GM19395 (cell line): ENCODE measurements at regions not wholly inside any gene's neighbourhood (a gene's known extent, or its start where the extent isn't known, plus 50 kb on each side); places are given as distances from the start of the nearest gene placed in this dataset.
"Not testable (repeated sequence)": the region's sequence is repeated elsewhere in the genome, so short reads cannot be mapped to it uniquely, and the experiment has no call there.

Experiments
- ATAC-seq: cut with Tn5 transposase; IDR thresholded peaks from one replicate; pipeline ENCODE4 v1.9.1; 2021; ENCODE audit warnings: mild to moderate bottlenecking, moderate library complexity; ENCODE audit not compliant: unreplicated experiment

DNA sequence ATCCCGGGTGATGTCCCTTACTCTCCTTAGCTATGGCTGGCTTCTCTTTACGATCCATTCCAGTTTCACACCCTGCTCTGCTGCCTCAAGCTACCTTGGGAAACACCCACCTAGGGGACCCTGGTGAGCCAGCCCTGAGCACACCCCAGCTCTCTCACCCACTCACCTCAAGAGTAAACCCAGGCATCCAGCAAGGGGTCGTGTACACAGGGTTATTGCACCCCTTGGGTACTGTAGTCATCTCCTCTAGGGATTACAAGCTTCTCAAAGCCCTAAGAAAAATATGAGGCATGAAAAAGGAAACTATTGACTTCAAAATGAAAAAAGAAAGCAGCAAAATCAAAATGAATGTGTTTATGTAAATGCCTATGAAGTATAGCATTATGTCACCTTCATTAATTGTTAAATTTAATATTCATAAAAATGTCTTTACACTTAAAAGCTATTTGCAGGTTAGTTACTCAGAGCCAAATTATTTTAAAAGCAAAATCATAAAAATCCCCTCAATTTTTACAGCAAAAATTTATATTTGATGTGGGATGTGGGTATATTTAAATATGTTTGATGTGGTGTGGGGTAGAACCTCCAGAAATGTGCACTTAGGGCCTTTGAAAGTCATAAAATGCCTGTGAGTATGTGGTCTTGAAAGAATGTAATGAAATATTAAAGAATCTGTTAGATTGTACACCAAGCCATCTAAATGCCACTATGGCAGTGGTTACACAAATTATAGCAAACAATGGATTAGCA is 190.3 kb downstream of the C1orf94 start:
- ATAC-seq: no peak

DNA sequence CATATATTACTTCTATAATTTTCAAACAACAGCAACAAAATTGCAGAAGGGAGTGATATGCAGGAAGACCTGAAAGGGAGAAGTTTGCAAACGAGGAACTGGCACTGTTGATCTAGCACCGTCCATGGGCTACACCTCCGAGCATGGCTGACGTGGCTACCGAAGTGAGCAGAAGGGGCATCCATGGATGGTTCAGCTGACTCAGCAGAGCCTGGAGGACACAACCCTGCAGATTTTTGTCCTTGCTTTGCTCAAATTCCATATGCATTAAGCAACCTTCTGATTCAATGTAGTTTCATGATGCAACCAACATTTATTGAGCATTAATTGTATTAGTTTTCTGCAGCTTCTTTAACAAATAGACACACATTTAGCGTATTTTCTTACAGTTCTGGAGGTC is 191.2 kb downstream of the C1orf94 start:
- ATAC-seq: no peak

DNA sequence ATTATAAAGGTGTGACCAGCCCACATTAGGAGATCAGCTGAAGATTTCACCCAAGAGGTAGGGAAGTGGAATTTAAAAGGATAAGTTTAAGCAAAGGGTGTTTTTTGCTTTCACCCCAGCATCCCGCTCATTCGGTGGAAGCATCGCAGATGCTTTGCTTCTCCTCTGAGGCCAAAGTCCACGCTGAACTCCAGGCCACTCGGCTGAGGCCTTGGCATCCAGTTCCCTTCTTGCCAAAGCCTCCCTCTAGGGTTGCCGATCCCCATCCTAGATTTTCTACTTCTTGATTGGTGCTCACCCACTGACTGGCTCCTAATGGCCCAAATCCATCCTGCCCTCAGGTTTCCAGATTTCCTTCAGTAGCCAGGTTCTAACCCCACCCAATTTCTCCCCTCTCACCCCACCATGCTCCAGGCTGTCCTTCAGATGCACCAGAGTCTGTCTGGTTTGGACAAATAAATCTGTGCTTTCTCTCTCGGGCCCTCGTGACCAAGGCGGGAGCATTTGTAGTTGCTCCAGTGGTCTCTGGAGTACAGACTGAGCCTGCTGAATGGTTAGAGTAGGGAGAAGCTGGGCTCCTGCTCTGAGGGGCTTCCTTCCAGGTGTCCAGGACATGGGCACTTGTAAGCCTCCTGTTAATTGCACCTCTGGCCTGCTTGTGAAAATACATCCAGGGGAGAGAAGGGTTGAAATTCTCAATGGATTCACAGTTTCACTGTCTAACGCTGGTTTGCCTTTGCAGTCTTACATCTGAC is 193.2 kb downstream of the C1orf94 start:
- ATAC-seq: no peak

DNA sequence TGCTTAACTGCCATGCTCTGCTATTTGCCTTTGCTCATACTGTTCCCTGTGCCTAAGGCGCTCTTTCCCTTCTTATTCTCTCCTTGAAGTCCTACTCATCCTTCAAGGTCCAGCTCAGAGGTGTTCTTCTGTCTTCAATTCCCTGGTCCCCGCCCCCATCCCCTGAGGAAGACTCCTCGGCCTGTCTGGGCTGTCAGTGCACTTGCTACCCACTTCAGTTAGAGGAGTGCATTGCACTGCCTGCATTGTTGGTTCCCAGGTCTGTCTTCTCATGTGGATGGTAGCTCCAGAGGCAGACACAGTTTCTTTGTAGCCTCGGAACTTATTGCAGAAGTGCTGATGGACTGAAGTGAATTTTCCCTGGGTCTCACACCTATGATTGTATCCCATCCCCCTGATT is 194.0 kb downstream of the C1orf94 start:
- ATAC-seq: no peak

DNA sequence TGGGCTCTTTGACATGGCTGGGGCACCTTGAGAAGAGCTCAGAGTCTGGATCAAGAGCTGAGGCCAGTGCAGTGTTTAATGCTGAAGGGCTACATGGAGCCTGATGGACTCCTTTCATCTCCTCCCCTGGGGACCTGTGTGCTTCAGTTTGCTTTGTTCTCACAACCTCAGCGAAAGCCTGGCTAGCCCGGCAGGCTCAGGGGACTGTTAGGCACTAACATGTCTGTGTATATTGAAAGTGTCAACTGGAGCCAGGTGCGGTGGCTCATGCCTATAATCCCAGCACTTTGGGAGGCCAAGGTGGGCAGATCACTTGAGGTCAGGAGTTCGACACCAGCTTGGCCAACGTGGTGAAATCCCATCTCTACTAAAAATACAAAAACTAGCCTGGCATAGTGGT is 194.5 kb downstream of the C1orf94 start:
- not testable (repeated sequence) for ATAC-seq

DNA sequence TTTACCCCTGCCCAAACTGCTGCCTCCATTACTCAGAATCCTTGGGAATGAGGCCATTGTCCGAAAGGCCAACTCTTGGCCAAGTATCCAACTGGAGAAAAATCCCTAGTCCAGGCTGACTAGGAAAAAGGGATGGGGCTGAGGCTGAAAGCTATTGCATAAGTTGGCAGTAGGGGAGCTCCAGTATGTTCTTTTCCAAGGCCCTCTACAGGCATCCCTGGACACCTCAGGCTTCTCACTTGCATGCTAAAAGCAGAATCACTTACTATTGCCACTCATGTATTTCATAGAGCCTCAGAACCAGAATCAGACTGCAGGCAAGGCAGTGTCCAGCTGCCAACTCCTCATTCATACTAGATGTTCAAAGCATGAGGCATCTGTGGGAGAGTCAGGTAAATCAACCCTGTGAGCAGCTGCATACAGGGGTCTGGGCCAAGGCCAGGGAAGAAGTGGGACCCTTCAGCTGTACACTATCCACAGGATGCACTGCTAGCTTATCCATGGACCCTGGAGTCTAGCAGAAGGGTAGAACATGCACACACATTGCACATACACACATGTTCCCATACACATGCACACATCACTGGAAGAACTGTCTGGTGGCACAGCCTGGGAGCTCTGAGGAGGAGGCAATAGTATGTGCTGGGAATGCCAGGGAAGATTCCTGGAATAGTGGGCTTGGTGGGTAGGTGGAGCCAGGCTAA is 195.3 kb downstream of the C1orf94 start:
- no peak for ATAC-seq

DNA sequence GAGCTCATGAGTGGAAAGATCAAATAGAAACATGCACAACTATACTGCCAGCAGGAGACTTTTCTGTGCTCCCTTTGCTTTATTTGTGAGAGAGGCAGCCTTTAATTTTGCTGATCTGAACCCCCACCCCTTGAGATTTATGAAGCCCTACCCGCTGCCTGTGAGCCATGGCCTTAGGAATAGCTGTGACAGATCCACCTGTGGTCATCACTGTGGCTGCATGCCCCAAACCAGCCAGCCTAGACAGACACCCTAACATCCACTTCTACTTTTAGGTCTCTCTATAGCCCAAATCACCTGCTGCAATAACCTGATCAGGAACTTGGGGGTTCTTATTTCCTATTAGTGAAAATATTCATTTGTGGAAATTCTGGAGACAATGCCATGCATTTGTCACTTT is 196.2 kb downstream of the C1orf94 start:
- no peak for ATAC-seq

DNA sequence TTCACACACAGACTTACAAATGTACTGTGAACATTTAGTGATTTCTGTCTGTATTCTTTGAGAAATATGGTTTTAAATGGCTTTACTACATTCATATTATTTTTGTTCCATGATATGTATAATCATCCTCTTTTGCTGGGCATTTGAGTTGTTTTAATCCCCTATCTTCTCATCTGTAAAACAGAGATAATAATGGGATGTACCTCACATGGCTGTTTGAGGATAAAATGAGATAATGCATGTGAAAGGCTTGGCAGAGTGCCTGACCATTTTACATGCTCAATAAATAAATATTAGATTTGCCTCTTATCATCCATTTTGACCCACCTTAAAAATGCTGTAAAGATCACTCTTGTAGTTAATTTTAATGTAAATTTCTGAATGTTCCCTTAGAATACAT is 197.2 kb downstream of the C1orf94 start:
- ATAC-seq: no peak

DNA sequence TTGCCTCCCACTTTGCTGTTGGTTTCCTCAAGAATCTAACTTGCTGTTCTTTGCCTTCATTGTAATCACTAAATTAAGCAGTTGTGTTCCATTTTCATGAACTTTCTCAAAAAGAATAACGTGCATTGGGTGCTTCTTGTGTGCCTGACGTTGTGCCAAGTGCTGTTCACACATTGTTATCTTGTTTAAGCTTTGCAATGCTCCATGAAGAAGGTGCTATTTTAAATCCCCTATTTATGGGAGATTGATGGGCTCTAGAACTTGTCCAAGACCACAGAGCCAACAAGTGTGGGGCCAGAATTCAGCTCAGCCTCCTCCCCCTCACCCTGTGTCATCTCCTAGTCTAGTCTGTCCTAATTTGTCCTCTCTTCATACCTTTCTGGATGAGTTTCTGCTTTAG is 199.8 kb downstream of the C1orf94 start:
- no peak for ATAC-seq

DNA sequence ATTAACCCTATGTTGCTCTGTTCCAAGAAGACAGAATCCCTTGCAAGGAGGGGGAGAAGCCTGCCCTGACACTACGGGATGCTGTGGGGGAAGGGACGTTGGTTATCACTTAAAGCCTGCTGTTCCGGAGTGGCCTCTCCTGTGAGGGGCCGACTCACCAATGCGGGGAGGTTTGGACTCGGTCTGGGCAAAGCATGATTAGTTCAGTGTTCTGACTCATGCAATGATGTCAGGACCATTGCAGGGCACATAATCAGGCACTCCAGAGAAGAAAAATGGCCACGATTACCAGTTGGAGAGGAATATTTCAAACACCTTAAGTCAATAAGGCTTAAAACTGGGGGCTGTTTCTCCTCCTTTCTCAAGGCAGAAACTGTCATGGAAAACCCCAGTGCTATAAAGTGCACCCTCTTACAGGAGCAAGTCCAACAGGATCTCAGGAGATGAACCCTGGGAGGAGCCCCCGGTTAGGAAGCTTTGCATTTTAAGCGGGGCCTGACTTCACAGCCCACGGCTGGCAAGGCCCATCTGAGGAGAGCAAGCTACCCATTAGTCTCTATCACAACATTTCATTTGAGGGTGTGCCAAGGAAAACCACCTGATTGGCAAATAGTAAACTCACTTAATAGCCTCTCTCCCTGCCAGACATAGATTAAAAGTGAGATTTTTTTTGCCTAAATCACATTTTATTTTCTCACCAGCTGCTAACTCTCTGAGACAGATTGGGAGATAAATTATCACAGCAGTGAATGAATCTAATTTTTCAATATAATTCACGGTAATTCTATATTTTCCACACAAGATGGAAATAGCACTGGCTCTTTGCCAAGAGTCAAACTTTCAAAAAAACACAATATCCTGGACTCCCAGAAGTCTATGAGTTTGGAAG is 202.5 kb downstream of the C1orf94 start:
- no peak for ATAC-seq

DNA sequence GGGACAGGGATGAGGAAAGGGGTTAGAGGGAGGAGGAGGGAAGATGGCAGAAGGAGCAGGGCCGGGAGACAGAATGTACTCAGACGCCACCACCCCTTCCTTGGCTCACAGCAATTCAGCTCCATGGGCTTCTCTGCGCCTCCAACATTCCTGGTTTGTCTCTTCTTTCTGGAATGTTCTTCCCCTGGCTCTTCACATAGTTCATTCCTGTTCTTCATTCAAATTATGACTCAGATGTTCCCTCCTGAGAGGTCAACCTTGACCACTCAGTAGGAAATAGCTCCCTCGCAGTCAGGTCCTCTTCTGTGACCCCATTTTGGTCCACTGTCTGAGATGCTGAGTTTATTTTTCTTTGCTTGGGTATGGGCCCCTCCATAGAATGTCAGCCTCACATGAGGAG is 203.2 kb downstream of the C1orf94 start:
- no peak for ATAC-seq

DNA sequence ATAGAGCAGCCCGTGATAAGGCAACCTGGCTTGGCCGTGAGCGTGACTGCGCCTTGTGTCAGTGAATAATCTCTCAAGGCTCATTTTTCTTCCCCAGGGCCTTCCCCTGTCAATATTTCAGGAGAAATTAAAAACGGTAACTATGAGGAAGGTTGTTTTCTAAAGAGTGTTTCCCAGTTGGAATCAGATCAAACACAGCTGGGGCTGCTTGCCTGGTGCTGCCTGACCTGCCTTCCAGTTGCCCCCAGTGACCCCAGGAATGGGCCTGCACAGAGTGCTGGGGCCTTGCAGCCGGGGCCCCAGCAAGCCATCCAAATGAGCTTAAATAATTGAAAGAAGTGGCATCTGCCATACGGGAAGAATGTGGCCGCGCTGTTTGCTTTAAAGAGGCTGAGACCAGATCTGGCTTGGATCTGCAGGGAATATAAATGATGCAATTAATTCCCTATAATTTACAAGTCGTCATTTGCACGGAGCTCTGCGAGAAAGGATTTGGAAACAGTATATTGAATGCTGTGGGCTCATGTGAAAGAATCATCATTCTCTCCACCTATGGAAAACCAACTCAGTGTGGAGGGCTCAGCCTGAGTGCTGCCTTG is 203.9 kb downstream of the C1orf94 start:
- no peak for ATAC-seq

DNA sequence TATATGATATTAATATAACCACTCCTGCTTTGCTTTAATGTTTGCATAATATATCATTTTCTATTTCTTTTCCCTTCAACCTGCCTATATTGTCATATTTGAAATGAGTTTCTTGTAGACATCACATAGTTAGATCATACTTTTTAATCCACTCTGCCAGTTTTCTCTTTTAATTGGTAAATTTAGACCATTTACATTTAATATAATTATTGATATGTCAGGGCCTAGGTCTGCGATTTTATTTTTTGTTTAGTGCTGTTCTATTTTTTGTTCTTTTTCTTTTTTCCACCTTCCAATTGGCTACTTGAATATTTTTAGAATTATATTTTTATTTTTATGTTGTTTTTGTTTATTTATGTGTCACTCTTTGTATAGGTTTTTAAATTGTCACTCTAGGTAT is 213.3 kb downstream of the C1orf94 start:
- no peak for ATAC-seq

DNA sequence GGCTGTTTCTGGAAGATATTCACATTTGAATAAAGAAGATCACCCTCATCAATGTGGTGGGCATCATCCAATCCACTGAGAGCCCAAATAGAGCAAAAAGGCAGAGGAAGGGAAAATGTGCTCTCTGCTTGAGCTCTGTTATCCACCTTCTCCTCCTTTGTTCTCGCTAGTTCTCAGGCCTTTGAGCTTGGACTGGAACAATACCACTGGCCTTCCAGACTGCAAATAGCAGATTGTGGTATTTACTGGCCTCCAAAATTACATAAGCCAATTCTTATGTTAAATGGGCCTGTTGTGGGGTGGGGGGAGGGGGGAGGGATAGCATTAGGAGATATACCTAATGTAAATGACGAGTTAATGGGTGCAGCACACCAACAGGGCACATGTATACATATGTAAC is 219.3 kb downstream of the C1orf94 start:
- ATAC-seq: no peak

DNA sequence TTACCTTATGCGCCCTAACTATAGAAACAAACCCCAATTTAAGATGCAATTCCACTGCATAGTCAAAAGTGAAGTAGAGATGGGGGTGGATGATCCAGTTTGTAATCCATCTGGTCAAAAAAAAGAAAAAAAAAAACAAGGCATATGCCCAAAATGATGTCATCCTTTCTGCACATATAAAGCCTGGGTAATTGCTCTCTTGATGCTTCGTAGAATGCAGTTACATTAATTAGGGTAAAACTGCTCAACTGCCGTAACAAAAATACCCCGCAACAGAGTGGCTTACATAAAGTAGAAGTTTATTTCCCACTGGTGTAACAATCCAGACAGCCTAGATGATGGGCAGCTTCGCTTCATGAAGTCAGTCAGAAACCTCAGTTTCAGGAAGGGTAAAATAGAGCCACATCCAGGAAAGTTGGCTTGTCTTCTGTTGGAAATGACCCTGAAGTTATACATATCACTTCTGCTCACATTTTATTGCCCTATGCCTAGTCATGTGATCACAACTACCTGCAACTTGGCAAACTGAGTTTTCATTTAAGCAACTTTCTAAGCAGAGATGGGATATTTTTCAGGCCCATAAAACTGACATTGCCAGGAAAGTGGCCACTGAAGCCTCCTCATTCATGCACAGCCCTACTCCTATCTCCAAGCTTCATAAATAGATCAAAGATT is 221.7 kb downstream of the C1orf94 start:
- no peak for ATAC-seq

DNA sequence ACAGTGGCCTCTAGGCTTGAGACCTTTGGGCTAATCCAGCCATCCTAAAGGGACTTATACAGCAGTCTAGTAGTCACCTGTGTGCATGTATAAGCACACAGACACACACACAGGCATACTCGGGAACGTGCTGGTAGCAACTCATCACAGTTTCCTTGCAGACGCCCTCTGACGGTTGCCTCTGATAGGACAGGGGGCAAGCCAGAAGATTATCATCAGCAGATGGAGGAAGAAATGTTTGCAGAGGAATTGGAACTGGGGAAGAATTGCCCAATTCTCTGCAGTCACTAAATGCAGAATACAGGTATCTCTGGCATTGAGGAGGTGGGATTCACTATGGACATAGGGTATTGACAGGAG is 222.2 kb downstream of the C1orf94 start:
- no peak for ATAC-seq

DNA sequence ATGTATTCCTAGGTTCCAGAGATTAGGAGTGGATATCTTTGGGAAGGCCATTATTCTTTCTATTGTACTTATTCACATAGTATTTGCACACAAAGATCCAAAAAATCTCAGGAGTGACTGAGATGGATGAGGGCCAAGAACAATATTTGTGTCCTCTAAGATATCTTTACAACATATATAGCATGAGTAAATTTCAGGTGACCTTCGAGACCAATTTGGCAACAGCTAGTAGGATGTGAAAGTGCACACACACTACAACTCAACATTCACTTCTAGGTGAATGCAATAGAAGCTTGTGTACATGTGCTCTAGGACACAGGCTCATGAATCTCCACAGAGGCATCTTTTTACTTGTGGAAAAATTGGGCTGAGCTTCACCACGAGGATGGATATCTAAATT is 224.0 kb downstream of the C1orf94 start:
- ATAC-seq: no peak

DNA sequence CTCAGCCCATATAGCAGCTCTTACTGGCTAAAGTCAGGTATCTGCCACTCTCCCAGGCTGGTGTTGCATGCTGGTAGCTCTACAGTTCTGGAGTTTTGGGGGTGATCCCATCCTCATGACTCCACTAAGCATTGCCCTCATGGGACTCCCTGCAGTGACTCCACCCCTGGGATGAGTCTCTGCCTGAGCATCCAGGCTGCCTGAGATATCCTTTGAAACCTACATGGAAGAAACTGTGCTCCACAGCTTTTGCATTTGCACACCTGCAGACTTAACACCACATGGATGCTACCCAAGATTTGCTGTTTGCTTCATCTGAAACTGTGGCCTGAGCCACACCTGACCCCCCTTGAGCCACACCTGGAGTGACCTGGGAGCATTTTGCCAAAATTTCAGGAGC is 226.4 kb downstream of the C1orf94 start:
- no peak for ATAC-seq

DNA sequence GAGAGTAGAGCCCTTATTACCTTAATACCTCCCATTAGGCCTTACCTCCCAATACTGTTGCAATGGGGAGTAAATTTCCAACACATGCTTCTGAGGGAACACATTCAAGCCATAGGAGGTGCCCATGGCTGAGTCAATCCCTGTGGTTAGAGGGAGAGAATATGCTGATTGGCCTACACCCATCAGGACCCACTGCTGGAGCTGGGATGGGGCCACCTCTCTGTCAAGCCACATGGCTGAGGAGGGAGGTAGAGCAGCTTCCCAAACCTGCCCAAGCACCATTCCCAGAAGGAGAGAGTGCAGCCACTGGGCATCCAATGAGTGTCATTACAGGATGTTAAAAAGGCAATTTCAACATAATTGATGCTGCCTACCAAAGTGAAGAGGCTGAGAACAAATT is 228.1 kb downstream of the C1orf94 start:
- no peak for ATAC-seq
